ENCODE measurements at regions not wholly inside any gene's neighbourhood (a gene's known extent, or its start where the extent isn't known, plus 50 kb on each side); places are given as distances from the start of the nearest gene placed in this dataset.
"Not testable (repeated sequence)": the region's sequence is repeated elsewhere in the genome, so short reads cannot be mapped to it uniquely, and the experiment has no call there.

DNA sequence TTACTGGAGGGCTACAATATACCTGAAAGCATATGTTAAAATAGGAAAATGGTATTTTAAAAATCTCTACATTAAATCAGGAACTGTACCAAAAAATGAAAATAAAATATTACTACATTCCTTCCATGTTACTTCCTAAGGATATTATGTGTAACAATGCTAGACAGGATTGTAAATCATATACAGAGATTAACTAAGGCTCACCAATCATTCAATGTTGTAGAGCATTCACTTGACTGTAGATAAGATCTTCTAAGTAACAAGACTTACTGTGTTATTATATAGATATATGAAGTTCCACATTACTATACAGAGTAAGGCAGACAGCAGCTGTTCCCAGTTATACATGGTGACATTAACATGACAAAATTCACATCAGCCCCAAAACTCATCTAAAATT lies 1919.1 kb upstream of the CDH9 start:
- peak; percentile 25 for DNase-seq (ENCODE audit: low spot score)

DNA sequence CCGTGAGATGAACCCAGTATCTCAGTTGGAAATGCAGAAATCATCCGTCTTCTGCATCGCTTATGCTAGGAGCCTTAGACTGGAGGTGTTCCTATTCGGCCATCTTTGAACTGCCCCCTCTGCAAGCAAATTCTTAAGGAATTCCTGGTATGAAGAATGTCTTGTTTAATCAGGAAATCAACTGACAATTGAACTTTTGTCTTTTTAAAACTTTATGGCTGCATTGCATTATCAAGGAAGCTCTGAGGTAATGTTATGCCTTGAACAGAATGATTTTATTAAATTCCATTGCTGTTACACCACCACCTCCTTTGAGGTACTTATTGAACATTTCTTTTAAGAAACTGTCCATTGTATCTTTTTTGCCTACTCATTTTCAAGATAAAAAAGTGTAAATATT lies 1915.7 kb upstream of the CDH9 start:
- DNase-seq (ENCODE audit: low spot score) = no peak

DNA sequence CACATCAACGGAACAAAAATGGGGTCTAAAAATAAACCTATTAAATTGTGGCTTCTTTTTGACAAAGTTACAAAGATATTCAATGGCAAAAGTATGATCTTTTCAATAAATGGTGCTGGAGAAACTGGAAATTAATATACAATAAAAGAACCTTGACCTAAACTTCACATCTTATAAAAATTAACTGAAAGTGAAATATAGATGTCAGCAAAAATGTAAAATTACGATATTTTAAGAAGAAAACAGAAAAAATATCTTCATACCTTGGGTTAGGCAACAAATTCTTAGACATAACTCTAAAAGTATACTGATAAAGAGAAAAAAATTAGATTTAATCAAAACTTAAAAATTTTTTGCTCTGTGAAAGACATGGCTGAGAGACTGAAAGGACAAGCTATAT lies 1909.5 kb upstream of the CDH9 start:
- DNase-seq (ENCODE audit: low spot score) = no peak

DNA sequence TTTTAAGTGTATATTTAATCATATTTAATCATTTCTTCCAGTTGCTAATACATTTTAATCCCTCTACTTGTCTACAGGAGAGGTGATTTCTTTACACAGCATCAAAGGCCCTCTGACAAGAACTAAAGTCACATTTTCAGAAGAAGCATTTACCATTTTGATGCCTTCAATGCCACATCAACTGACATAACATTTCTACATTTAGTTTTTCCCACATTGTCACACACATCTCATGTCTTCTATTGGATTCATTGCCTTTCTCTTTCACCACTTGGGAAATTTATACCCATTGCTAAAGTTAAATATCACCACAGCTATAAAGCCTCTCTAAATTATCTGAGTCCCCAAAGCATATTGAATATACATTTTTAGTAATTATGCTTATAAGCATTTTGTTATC lies 1907.5 kb upstream of the CDH9 start:
- no peak for DNase-seq (ENCODE audit: low spot score)

DNA sequence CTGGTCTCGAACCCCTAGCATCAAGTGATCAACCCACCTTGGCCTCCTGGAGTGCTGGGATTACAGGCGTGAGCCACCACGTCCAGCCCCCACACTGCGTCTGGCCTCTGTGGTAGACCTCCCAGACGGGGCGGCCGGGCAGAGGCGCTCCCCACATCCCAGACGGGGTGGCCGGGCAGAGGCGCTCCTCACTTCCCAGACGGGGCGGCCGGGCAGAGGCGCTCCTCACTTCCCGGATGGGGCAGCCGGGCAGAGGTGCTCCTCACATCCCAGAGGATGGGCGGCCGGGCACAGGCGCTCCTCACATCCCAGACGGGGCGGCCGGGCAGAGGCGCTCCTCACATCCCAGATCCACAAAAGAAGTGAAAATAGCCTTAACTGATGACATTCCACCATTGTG lies 1891.0 kb upstream of the CDH9 start:
- not testable (repeated sequence) for DNase-seq (ENCODE audit: low spot score)

DNA sequence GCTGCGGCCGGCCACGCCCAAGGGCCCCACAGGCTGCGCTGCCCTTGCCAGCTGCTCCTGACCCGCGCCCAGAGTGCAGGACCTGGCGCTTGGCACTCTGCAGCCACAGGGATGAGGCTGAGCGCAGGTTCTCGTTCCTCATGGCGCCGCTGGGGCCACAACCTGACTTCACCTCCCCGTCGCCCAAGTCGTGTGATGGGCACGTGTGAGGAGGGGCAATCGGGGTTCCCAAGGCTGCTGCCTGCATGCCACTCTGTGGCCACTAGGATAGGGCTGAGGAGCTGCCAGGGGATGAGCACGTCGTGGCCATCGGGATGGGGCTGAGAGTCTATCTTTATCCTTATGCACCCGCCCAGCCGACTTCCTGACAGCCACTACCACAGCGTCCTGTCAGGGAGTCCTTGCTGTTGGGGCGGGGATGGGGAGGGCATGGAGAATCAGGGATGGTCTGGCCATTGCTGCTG lies 1890.0 kb upstream of the CDH9 start:
- not testable (repeated sequence) for DNase-seq (ENCODE audit: low spot score)

DNA sequence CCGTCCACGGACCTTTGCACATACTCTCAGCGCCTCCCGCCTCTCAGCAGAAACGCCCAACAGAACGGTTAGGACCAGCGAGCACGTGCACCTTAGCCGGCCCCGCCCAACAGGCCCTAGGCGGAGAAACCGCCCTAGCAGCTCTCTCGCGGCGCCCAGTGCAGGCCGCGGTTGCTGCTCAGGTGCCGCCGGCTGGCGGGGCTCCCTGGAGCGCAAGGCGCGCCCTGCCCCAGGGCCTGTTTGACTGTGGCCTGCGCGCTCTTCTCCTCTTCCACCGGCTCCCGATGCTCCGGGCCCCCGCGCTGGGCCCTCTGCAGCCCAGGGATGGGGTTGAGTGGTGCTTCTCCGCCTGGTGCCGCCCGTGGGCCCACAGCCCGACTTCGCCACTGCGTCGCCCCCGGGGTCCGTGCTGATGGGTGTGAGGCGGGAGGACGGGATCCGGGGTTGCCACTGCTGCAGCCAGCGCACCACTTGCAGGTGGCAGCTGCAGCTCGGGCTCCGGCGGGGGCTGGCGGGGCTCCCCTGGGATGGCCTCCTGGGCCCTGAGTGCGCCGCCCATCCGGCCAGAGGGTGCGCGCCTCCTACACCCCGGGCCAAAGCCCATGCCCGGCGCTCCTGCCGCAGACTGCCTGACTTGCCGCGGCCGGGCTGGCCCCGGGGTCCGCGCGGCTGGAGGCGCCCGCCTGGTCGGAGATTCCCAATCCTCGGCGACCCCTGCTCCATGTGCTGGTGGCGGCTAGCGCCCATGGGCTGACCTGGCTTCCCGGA lies 1889.4 kb upstream of the CDH9 start:
- DNase-seq (ENCODE audit: low spot score) = no peak

DNA sequence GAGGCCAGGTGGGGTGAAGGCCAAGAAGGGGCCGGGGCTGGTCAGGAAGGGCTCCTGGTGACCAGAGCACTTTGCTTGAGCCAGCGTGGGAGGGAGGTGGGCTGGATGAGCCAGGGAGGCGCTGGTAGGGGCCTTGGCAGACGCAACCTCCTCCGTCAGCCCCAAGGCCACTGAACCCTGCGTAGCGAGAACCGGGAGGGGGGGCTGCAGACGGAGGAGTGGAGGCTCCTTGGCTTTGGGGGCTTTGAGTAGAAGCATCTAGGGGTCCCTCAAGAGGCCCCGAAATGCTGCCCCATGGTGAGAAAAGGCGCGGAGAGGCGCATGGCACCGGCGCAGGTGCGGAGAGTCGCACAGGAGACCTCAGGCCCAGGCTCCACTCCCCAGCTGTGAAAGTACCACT lies 1888.0 kb upstream of the CDH9 start:
- DNase-seq (ENCODE audit: low spot score) = no peak

DNA sequence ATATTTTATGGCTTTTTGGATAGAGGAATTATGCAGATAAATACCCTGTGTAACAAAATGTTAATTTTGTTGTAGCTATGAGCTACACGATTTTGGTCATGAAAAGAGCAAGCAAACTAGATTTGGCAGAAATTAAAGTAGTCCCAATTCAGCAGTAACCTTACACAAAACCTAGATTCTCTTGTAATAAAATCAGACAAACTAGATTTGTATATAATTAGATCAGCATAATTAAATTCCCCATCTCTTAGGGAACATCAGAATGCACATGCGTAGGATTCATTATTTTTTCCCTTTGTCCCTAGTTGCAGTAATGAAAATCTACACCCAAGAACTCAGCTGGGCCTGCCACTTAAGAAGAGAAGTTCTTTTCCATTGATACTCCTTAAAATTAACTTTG lies 1879.2 kb upstream of the CDH9 start:
- peak; percentile 90 for DNase-seq (ENCODE audit: low spot score)

DNA sequence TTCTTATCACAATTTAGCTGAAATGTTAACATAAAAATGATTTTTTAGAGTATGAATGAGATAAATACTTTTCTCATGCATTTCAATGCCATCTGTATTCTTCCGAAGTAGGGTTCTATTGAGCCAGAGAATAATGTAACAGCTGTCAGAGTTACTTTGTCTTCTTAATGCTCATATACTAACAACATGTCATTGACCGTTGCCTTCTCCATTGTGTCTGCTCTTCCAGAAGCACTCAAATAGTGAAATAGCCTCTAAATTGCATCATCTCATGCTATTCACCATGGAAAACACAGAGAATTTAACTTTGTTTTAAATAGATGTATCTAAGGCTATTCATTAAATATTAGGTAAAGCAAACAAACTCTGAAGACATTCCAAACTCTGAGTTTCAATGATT lies 1875.9 kb upstream of the CDH9 start:
- DNase-seq (ENCODE audit: low spot score) = no peak

DNA sequence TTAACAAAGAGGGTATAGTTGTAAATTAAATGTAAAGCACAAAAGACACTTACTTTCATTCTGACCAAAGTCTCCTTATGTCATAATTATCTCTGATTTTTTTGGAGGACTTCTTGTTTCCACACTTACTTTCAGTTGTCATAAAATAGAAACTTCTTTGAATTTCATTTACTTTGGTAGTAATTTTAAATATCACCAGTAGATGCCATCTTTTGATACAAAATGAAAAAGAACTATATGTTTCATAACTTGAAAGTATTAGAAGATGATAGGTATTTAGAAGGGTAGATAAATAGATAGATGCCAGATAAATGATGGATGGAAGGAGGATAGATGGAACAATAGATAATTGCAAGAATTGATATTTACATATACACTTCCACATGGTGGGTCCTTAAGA lies 1865.3 kb upstream of the CDH9 start:
- DNase-seq (ENCODE audit: low spot score) = no peak

DNA sequence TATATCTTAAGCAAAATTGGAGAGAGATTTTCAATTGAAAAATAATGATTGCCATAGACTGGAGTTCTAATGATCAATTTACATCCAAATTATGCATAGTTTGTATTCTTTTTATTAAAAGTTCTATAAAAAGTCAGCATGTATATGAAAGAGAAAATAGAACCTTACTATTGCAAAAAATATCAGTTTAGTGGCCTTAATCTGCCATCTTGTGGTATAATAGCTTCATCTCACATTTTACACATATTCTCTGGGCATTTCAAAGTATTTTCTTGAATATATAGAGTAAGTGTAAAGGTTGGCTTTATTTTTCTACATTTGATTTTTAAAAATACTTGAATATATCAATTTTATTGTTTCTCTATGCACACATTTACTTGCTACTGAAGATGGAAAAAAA lies 1858.6 kb upstream of the CDH9 start:
- peak; percentile 20 for DNase-seq (ENCODE audit: low spot score)

DNA sequence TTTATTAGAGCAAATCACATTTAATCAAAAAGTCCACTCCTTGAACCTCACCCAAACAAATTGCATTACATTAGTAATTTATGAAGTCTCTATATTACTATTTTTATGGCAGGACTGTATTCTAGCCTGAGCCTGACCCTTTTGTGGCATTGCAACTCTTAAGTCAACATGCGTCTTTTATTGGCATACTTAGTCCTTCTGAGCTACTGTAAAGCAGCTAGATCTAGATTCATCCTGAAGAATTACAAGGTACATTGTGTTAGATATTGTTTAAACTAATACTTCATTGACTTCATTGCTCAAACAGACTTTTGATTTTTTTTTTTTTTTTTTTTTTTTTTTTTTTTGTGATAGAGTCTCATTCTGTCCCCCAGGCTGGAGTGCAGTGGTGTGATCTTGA lies 1842.5 kb upstream of the CDH9 start:
- no peak for DNase-seq (ENCODE audit: low spot score)

DNA sequence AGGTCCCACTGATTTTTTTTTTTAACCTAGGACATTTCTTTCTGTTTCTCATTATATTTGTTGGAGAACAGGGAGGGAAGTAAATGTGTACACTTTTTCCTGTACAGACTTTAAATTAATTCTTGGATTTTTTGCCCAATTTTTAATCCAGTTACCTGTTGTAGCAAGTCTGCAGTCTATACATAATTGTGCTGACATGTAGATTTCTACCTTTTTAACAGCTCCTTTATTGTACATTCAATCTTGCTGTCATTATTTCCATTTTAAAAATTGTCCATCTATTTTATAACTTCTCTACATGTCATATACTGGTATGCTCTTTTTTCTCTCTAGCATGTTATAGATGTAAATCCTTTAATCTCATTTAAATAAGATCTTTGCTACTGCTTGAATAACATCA lies 1838.7 kb upstream of the CDH9 start:
- DNase-seq (ENCODE audit: low spot score) = no peak

DNA sequence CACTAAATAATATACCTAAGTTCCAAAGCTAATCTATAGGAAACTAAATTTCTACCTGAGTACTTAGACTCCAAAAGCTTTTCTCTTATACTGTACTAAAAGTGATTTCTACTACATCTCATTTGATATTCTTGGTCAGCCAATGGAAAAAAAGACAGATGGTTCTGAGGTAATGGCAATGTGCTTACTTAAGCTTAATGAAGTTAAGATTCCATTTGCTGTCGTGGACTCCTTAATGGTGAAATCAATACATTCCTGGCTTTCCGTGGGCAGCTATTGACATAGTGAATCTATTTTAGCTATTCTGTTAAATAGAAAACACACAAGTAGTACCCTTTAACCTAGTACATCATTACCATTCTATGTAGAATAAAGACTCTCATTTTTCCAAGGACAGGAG lies 1825.6 kb upstream of the CDH9 start:
- DNase-seq (ENCODE audit: low spot score) = peak; percentile 81

DNA sequence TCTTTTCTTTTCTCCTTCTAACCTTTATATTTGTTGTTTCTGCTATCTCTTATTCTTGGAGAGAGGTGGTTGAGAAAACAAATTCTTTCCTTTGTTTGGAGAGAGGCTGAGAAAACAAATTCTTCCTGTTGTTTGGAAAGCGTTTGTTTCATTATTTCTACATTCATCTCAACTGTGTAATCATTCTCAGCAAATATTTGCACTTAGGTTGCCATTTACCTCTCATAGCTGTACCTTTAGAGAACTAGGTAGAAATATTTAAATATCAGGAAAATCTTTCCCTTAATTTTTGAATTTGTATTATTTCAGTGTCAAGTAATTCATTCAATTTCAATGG lies 1824.4 kb upstream of the CDH9 start:
- DNase-seq (ENCODE audit: low spot score) = no peak

DNA sequence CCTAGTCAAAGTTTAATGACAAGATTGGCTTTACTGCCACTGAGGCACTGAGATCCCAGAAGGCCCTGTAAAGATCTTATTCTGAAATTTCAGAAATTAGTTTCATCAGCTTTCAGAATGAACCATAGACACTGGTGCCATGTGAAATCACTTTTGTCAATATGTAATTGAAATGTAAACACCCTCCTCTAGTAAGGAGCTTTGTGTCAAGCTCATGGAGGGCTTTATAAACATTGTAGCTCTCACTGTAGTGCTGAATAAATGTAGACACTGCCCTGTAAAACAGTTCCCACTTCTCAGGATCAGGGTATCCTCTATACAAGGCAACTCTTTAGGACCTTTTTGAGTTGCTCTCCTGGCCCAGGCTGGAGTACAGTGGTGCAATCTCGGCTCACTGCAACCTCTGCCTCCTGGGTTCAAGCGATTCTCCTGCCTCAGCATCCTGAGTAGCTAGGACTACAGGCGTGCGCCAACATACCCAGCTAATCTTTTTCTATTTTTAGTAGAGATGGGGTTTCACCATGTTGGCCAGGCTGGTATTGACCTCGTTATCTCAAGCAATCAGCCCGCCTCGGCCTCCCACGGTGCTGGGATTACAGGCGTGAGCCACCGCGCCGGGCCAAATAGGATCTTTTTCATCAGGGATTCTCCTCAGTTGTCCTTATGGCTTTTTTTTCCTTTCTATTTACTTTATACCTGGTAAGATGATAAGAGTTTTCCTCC lies 1823.9 kb upstream of the CDH9 start:
- no peak for DNase-seq (ENCODE audit: low spot score)

DNA sequence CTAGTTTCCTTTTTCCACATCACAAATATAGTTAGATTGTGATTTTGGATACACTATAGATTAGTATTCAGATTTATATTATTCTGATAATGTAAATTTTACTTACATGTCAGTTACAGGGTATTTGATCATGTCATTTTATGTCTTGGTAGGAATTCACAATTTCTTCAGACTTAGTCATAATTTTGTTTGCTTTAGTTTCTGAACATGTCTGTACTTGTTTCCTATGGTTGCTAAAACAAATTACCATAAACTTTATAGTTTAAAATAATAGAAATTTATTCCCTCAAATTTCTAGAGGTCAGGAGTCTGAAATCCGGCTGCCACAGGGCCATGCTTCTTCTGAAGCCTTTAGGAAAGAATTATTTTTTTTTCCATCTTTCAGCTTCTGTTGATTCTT lies 1817.2 kb upstream of the CDH9 start:
- no peak for DNase-seq (ENCODE audit: low spot score)

DNA sequence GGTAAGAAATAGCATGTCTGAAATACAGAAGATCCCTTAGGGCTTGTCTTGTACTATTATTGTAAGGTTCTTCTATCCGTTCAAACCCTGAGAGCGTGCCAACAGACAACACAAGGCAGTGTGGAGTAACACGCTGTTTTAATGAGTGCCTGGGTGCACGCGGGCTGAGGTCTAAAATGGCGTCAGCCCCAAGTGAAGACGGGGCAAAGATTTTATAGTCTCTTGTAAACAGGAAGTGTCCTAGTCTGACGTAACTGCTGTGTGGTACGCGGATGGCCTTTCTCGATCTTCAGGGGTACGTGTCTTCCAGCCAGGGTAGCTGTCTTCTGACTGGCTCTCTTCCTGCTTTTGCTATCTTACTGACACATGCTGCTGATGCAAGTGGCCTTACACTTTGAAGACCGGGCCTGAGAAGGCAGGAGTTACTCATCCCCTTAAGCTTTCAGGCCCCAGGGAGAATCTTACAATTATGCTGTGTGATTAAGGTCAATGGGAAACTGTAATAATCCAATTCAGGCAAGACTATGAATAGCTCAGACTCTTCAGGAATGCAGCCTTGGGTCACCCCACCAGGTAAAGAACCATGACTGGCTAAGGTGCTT lies 1812.0 kb upstream of the CDH9 start:
- no peak for DNase-seq (ENCODE audit: low spot score)

DNA sequence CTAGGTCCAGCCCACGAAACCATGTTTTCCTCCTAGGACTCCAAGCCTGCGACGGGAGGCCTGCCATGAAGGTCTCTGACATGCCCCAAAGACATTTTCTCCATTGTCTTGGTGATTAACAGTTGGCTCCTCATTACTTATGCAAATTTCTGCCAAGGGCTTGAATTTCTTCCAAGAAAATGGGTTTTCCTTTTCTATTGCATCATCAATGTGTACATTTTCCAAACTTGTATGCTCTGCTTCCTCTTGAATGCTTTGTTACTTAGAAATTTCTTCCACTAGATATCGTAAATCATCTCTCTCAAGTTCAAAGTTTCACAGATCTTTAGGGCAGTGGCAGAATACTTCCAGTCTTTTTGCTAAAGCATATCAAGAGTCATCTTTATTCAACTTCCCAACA lies 1792.7 kb upstream of the CDH9 start:
- DNase-seq (ENCODE audit: low spot score) = no peak

DNA sequence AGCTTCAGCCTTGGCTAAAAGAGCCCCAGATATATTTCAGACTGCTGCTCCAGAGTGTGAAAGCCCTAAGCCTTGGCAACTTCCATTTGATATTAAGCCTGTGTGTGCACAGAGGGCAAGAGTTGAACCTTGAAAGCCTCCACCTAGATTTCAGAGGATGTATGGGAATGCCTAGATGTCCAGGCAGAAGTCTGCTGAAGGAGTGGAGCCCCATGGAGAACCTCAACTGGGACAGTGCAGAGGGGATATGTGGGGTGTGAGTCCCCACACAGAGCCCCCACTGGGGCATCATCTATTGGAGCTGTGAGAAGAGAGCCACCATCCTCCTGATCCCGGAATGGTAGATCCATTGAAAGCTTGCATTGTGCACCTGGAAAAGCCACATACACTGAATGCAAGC lies 1784.8 kb upstream of the CDH9 start:
- no peak for DNase-seq (ENCODE audit: low spot score)

DNA sequence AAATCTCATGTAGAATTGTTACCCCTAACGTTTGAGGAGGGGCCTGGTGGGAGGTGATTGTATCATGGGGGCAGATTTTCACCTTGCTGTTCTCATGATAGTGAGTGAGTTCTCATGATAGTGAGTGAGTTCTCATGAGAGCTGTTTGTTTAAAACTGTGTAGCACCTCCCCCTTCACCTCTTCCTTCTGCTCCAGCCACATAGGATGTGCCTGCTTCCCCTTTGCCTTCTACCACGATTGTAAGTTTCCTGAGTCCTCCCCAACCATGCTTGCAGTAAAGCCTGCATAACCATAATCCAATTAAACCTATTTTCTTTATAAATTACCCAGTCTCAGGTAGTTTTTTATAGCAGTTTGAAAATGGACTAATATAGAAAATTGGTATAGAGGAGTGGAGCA lies 1783.7 kb upstream of the CDH9 start:
- DNase-seq (ENCODE audit: low spot score) = no peak

DNA sequence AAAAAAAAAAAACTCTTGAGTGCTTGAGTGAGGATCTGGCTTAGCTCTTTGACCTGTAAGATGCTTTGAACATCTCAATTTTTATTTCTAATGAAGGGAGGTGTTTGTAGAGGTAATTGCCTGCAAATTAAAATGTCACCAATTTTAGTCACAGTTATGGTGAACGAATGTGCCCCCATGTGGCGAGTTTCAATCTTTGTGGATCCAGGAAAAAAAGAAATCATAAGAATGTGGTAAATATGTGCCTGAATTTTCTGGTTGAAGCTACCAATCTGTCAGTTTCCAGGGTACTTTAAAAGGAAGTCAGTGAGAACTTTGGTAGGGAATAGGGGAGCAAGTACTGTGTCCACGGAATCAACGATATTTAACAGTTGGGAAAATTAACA lies 1772.4 kb upstream of the CDH9 start:
- no peak for DNase-seq (ENCODE audit: low spot score)

Measured in SK-N-DZ (cell line).